ENCODE measurements at regions not wholly inside any gene's neighbourhood (a gene's known extent, or its start where the extent isn't known, plus 50 kb on each side); places are given as distances from the start of the nearest gene placed in this dataset.
"Not testable (repeated sequence)": the region's sequence is repeated elsewhere in the genome, so short reads cannot be mapped to it uniquely, and the experiment has no call there.

- DNase-seq = no peak
Observed at GRCh38 chr10:117754770-117755658, 212.5 kb downstream of the EMX2 start.

GRCh38 chr10:117755659-117756014, 213.1 kb downstream of the EMX2 start:
- no peak for DNase-seq

GRCh38 chr10:117757086-117757720, 214.7 kb downstream of the EMX2 start:
- DNase-seq = no peak

- DNase-seq = no peak
Observed at GRCh38 chr10:117759266-117759665, 216.7 kb downstream of the EMX2 start.

GRCh38 chr10:117761695-117762094, 219.1 kb downstream of the EMX2 start:
- no peak for DNase-seq

- no peak for DNase-seq
Observed at GRCh38 chr10:117762126-117762818, 219.7 kb downstream of the EMX2 start.

GRCh38 chr10:117762819-117763172, 220.2 kb downstream of the EMX2 start:
- DNase-seq = no peak

GRCh38 chr10:117763528-117763927, 221.0 kb downstream of the EMX2 start:
- DNase-seq = no peak

GRCh38 chr10:117768333-117769042, 225.9 kb downstream of the EMX2 start:
- DNase-seq = no peak

GRCh38 chr10:117775526-117775925, 233.0 kb downstream of the EMX2 start:
- no peak for DNase-seq

- DNase-seq = not testable (repeated sequence)
Observed at GRCh38 chr10:117777222-117777621, 234.7 kb downstream of the EMX2 start.

- no peak for DNase-seq
Observed at GRCh38 chr10:117778241-117778640, 235.7 kb downstream of the EMX2 start.

- no peak for DNase-seq
Observed at GRCh38 chr10:117780411-117780810, 237.9 kb downstream of the EMX2 start.

- DNase-seq = no peak
Observed at GRCh38 chr10:117781216-117781831, 238.8 kb downstream of the EMX2 start.

GRCh38 chr10:117782276-117782675, 239.7 kb downstream of the EMX2 start:
- no peak for DNase-seq

GRCh38 chr10:117783698-117784395, 241.3 kb downstream of the EMX2 start:
- DNase-seq = no peak

GRCh38 chr10:117784776-117785175, 242.2 kb downstream of the EMX2 start:
- DNase-seq = no peak

GRCh38 chr10:117788911-117789310, 246.4 kb downstream of the EMX2 start:
- no peak for DNase-seq

GRCh38 chr10:117790179-117790578, 247.6 kb downstream of the EMX2 start:
- DNase-seq = no peak

GRCh38 chr10:117790621-117791020, 248.1 kb downstream of the EMX2 start:
- no peak for DNase-seq

- DNase-seq = no peak
Observed at GRCh38 chr10:117792214-117792613, 249.7 kb downstream of the EMX2 start.
